GM21786 (cell line): ENCODE measurements at regions not wholly inside any gene's neighbourhood (a gene's known extent, or its start where the extent isn't known, plus 50 kb on each side); places are given as distances from the start of the nearest gene placed in this dataset.

Experiments
- ATAC-seq: cut with Tn5 transposase; IDR thresholded peaks from one replicate; pipeline ENCODE4 v1.9.1; 2021; ENCODE audit not compliant: unreplicated experiment

DNA sequence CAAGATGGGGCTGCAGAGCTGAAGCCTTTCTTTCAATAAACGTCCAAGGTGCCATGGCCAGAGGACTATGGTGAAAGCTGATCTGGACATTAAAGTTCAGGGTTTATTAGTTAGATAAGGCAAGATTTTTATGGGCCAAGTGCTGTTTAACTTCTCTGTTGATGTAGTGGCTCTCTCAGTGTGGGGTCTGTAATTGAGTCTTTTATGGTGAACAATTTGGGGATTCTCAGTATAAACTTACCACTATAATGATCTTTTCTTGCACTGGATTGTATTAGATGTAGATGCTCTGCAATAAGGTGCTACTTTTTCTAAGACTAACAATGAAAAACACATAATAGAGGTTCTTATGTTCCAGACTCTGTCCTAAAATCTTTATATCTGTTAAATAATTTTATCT lies 190.1 kb upstream of the KLF12 start:
- no peak for ATAC-seq

DNA sequence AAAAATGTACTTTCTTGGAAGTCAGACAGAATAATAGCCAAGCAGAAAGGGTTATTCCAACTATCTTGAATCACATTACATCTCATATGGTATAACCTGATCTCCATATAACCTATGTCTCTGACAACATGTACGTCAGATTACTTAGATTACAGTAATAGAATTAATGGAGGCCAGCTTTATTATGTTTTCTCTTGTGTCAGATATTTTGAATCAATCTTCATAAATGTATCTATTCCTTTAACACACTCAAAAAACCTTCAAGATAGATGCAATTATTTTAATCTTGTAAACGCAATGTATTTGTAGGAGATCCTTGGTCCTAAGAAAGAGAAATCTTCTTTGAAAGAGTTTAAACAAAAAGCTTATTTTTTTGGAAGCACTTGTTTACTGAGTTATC lies 188.4 kb upstream of the KLF12 start:
- no peak for ATAC-seq

GRCh38 chr13:74320282-74320681 lies 186.1 kb upstream of the KLF12 start:
- ATAC-seq: no peak

DNA sequence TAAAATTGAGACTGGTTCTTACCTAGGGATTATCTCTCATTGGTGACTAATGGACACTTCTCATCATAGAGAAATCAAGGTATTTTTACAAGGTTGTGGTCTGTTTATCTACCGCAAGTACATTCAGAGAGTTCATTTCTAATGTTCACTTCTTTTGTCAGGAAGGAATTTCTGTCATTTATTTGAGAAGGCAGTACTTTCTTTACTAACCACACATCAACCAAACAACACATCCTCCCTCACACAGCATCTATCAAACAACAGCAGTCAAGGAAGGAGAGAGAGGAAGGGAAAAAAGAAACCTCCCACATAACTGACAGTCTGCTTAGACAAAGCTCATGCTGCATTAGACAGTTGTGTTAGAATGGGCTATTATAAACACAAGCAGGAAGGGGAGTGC lies 182.3 kb upstream of the KLF12 start:
- ATAC-seq: no peak

DNA sequence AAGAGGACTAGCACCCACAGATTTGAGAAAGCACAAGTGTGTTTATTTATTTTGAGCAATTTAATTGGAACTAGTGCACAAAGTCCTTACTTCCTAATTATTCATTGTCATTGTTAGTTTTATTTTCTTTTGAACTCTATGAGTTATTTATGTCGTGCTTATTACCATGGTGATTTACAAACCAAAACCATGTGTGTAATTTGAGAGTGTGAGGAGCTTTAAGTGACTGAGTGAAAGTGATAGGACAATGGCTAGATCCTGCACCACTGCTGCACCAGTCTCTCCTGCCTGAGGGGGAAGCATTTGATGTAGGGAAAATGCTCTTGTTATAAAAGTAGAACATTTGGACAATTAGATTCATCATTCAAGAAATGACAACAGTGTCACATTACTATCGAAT lies 172.3 kb upstream of the KLF12 start:
- no peak for ATAC-seq

- ATAC-seq: no peak
These were observed 171.7 kb upstream of the KLF12 start for GRCh38 chr13:74305876-74306275.

- no peak for ATAC-seq
These were observed 167.2 kb upstream of the KLF12 start for GRCh38 chr13:74301258-74301935.

GRCh38 chr13:74300162-74300561 lies 166.0 kb upstream of the KLF12 start:
- no peak for ATAC-seq

DNA sequence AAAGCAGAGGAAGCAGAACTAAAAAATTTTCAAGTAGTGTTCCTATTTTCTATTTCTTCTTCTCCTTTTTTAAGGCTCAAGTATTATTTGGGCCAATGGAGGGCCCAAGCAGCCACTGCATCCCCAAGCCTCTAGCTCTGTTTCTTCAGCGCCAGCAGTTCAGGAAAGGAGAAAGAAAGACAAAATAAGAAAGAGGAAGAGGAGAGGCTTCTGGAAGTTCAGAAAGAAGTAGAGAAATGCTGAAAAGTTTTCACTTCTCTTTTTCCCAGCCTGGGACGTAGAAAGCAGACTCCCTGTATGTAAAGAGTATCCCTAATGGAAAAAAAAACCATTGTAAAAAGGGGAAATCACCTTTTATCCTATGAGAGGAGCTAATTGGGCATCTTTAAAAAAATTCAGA lies 165.5 kb upstream of the KLF12 start:
- no peak for ATAC-seq

DNA sequence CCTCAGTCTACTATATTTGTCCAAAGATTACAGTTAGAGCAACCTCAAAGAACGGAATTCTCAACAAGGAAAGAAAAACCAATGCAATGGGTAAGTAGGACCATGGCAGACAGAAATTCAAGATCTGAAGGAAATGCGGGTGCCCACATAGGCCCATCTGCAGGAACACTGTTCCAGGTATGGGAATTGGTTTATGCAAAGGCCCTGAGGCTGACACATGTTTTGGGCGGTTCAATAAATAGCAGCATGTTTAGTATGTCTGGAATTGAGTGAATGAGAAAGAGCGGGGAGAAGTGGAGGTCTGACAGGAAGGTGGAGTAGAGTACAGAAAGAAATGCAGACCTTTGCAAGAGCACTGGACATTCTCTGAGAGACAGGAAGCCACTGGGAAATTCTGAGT lies 164.7 kb upstream of the KLF12 start:
- no peak for ATAC-seq

- peak; percentile 54 for ATAC-seq
These were observed 155.9 kb upstream of the KLF12 start for GRCh38 chr13:74289861-74290773.

GRCh38 chr13:74289107-74289506 lies 154.9 kb upstream of the KLF12 start:
- no peak for ATAC-seq

DNA sequence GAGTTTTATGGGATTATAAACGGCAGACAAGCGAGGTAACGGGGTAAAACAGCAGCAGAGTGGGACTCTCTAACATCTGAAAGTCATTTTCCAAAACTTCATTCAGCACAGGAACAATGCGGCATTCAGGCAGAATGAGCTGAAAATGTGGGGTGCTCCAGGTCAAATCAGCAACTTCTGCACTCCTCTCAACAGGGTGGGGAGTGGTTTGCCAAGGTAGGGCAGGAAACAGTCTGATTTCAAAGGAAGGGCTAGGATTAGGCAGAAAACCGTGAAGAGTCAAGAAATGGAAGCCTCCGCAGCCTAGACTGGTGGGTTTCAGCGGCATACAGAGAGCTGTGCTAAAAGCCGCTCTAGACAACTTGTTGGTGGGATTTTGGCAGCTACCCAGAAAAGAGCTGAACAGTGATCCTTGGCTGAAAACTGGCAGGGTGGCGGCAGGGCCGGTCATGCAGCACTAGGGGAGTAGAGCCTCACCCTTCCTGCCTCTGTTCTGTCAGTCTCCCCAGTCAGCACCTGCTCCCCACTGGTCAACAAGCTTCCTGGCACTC lies 154.2 kb upstream of the KLF12 start:
- no peak for ATAC-seq

GRCh38 chr13:74287724-74288169 lies 153.5 kb upstream of the KLF12 start:
- peak; percentile 38 for ATAC-seq

- no peak for ATAC-seq
These were observed 146.7 kb upstream of the KLF12 start for GRCh38 chr13:74280795-74281490.

DNA sequence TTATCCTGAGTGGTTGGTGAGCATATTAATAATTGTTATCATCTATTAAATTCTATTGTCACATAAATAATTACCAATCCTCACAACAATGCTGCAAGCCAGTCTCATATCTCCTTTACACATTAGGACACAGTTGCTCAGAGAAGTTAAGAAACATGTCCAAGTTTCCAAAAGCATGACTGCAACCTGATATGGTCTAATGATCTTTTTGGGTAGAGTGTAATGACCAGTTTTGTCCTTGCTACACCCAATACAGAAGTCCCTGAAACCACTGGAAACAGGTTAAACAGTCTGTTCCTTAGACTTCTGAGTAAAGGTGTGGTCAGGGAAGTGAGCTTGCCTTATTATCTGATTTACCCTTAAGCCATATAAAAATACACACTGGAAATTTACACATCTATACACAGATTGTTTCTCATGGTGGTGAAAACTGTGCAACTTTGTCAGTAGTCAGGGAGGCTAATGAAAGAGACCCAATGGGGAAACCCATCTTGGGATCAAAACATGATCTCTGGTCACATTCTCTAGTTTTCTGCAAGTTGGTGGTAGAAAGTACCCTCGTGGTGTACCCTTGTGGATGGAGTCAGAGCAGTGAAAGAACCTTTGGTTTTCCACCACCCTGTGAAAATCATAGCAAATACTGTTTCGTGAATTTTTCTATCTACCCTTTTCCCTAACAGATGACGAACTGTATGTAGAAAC lies 146.0 kb upstream of the KLF12 start:
- ATAC-seq: no peak

DNA sequence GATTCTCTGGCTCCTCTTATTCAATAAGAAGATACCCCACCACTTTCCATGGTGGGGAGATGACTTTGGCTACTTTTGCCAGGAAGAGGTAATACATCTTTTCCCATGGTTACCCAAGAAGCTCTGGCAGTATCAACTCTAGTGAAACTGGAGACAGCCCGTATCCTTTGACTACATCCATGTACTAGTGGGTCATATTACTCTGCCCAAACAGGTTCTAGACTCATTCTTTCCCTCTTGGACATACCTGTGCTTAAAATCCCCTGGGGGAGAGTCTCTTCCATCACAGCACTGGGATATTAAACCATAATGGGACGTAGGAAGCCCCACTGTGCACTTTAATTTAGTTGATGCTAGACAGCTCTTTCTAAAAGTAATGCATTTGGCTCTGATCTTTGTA lies 144.7 kb upstream of the KLF12 start:
- ATAC-seq: no peak

DNA sequence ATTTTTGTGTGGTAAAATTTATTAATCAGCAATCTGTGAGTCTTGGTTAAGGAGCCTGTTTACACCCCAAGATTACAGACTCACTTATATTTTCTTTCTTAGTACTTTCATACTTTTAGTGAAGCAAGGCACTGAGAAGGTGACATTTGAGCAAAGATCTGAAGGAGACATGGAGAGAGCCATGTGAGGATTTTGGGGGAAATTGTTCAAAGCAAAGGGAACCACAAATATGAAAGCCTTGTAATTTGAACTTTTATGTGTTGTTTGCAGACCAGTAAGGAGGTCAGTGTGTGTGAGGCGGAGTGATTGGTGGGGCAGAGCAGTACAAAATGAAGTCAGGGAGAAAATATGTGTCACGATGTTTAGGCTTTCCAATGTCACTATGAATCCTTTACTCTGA lies 140.7 kb upstream of the KLF12 start:
- ATAC-seq: no peak

GRCh38 chr13:74273581-74273980 lies 139.4 kb upstream of the KLF12 start:
- no peak for ATAC-seq

GRCh38 chr13:74272826-74273225 lies 138.6 kb upstream of the KLF12 start:
- ATAC-seq: no peak

DNA sequence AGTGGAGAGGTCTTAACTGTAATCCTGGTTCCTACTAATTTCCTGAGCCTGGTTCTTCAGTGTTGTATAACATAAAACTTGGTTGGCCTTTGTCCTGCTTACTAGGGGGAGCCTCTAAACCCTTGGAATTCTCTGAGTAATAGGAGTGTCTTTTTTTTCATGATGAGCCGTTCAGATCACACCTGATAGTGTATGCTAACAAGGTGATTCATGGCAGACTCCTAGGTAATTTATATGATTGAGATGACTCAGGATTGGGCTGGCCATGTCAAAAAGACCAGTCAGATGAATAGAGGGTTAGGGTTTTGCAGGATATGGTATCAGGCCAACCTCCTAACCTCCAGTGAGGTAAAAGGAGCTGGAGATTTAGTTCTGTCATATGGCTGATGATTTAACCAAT lies 135.8 kb upstream of the KLF12 start:
- ATAC-seq: no peak
